ENCODE measurements at regions not wholly inside any gene's neighbourhood (a gene's known extent, or its start where the extent isn't known, plus 50 kb on each side); places are given as distances from the start of the nearest gene placed in this dataset.

- no peak for DNase-seq
- no peak overlapping the region for H3K4me3 ChIP-seq
- H3K27me3 ChIP-seq, result no peaks in the 10 kb centered on the region
- no peaks in the 10 kb centered on the region for H3K36me3 ChIP-seq
- intact Hi-C loops (cut with DNase I; ENCODE audit: low total_unique reads), result no loop called here
- TF ChIP-seq, protein P1, sequence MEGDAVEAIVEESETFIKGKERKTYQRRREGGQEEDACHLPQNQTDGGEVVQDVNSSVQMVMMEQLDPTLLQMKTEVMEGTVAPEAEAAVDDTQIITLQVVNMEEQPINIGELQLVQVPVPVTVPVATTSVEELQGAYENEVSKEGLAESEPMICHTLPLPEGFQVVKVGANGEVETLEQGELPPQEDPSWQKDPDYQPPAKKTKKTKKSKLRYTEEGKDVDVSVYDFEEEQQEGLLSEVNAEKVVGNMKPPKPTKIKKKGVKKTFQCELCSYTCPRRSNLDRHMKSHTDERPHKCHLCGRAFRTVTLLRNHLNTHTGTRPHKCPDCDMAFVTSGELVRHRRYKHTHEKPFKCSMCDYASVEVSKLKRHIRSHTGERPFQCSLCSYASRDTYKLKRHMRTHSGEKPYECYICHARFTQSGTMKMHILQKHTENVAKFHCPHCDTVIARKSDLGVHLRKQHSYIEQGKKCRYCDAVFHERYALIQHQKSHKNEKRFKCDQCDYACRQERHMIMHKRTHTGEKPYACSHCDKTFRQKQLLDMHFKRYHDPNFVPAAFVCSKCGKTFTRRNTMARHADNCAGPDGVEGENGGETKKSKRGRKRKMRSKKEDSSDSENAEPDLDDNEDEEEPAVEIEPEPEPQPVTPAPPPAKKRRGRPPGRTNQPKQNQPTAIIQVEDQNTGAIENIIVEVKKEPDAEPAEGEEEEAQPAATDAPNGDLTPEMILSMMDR (IDR thresholded peaks at IDR 0.05), result no peak
- no peak overlapping the region for H3K27ac ChIP-seq
- H3K4me1 ChIP-seq, result no peaks in the 10 kb centered on the region
- H3K9me3 ChIP-seq, result no peaks in the 10 kb centered on the region
These were observed 1075.3 kb downstream of the ADGRL3 start for GRCh38 chr4:62275470-62275869.

GRCh38 chr4:62274782-62275181 is 1074.7 kb downstream of the ADGRL3 start:
- no peak for DNase-seq
- TF ChIP-seq, protein P1 (IDR thresholded peaks at IDR 0.05), result no peak
- intact Hi-C loops (cut with DNase I; ENCODE audit: low total_unique reads), result no loop called here

DNA sequence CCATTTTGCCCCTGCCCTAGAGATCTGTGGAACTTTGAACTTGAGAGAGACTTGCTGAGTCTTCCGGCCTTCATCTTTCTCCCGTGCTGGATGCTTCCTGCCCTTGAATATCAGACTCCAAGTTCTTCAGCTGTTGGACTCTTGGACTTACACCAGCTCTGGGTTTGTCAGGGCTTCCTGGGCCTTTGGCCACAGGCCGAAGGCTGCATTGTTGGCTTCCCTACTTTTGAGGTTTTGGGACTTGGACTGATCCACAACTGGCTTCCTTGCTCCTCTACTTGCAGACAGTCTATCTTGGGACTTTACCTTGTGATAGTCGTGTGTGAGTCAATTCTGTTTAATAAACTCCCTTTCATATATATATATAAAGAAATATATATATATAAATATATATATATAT is 1071.0 kb downstream of the ADGRL3 start:
- TF ChIP-seq, protein P1 (IDR thresholded peaks at IDR 0.05), result no peak
- Histone ChIP-seq H3K27ac (no peak overlapping the region), H3K27me3 (no peaks in the 10 kb centered on the region), H3K9me3 (no peaks in the 10 kb centered on the region), H3K4me1 (no peaks in the 10 kb centered on the region), H3K4me3 (no peak overlapping the region), H3K36me3 (no peaks in the 10 kb centered on the region)
- intact Hi-C loops (cut with DNase I; ENCODE audit: low total_unique reads), result no loop called here
- DNase-seq, result no peak

More at GRCh38 chr4:62274782-62275181, 1074.7 kb downstream of the ADGRL3 start:
- Histone ChIP-seq H3K4me3 (no peak overlapping the region), H3K9me3 (no peaks in the 10 kb centered on the region), H3K27ac (no peak overlapping the region), H3K27me3 (no peaks in the 10 kb centered on the region), H3K4me1 (no peaks in the 10 kb centered on the region), H3K36me3 (no peaks in the 10 kb centered on the region)

DNA sequence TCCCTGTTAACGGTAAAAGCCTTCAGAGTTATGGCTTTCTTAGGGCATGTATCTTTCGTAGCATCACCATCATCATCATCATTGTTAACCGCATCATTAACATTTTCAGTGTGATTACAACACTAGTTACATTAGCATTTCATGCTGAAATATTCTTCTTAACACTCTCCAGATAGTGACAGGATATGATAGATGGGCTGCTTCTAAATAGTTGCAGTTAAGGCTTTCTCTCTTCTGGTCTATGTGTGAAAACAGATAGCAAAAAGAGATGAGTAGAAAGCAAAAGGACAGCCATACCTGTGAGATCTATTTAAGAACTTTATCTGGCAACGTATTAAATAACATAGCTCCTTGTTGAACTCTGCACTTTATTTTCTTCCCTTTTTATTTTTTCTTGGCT is 1069.8 kb downstream of the ADGRL3 start:
- H3K27me3 ChIP-seq, result no peaks in the 10 kb centered on the region
- H3K4me3 ChIP-seq, result no peak overlapping the region
- TF ChIP-seq, protein P1 (IDR thresholded peaks at IDR 0.05), result no peak
- H3K27ac ChIP-seq, result no peak overlapping the region
- no peaks in the 10 kb centered on the region for H3K36me3 ChIP-seq
- no peaks in the 10 kb centered on the region for H3K4me1 ChIP-seq
- intact Hi-C loops (cut with DNase I; ENCODE audit: low total_unique reads), result no loop called here
- no peaks in the 10 kb centered on the region for H3K9me3 ChIP-seq
- no peak for DNase-seq

DNA sequence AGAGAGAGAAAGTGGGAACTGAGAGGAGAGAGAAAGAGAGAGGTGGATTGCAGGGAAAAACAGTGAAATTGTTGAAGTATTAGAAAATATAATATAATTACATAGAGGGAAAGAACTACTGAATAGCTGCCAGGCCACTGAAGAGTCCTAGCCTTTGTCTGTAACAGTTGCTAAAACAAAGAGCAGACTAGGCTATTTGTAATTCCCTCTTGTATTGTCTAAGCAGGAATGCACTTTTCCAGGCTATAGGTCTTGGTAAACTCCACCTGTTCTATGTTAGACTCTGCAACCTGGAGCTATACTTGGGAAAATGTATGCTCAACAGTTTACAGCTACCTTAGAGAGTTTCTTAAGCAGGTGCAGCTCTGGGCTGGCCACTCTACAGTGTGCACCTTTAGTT is 1063.3 kb downstream of the ADGRL3 start:
- TF ChIP-seq, protein P1 (IDR thresholded peaks at IDR 0.05), result no peak
- Histone ChIP-seq H3K4me1 (no peaks in the 10 kb centered on the region), H3K36me3 (no peaks in the 10 kb centered on the region), H3K9me3 (no peaks in the 10 kb centered on the region), H3K27ac (no peak overlapping the region), H3K4me3 (no peak overlapping the region), H3K27me3 (no peaks in the 10 kb centered on the region)
- intact Hi-C loops (cut with DNase I; ENCODE audit: low total_unique reads), result no loop called here
- DNase-seq, result no peak

DNA sequence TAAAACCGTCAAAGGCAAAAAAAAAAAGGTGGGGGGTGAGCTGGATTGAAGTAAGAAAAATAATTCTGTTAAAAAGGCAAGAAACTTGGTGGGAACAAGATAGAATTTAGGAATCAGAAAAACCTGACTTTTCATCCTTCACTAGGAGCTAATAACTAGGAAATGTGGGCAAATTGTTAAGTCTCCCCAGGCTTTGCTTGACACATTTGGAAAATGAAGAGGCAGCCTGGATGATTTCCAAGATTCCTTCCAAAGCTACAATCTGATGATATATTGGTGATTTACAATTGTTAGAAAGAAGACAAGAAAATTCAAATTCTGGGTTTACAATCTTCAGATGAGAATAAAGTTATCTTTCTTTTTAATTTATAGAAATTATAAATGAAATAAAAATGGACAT is 1062.5 kb downstream of the ADGRL3 start:
- Histone ChIP-seq H3K4me3 (no peak overlapping the region), H3K4me1 (no peaks in the 10 kb centered on the region), H3K27ac (no peak overlapping the region), H3K27me3 (no peaks in the 10 kb centered on the region), H3K9me3 (no peaks in the 10 kb centered on the region), H3K36me3 (no peaks in the 10 kb centered on the region)
- TF ChIP-seq, protein P1 (IDR thresholded peaks at IDR 0.05), result no peak
- intact Hi-C loops (cut with DNase I; ENCODE audit: low total_unique reads), result no loop called here
- DNase-seq, result no peak

Measured in tibial artery (tissue), 4 donors.